ENCODE measurements at regions not wholly inside any gene's neighbourhood (a gene's known extent, or its start where the extent isn't known, plus 50 kb on each side); places are given as distances from the start of the nearest gene placed in this dataset.

DNA sequence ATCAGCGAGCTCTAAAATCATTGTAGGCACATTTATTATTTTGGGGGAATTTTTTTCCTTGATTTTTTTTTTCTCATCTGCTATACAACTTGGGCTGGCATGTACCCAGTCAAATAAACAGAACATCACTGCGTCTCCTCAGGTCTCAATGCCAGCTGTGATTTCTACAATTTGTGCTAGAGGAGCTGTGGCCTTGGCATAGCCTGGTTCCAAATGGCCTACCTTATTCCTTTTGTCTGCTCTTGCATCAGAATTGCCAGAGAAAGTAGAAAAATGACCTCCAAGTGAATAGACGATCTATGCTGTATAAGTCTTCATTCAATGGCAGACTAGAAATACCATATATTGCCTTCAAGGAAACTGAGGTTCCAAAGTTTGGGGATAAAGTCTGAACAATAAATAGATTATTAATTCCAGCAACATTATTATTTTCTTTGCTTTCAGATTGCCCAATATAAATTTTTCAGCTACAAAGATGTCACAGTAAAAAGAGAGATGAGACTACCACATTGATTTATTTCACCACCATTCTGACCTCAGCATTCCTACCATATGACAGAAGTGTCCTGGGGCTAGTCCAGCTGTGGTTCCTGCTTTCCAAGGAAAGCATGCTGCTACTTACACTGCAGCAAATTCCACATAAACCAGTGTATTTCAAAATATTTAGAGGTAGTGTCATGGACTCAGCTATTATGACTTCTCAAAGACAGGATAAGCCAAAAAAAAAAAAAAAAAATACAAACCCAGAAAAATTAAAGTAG is 493.9 kb upstream of the ZNF385D start:
- TF ChIP-seq, protein P1, sequence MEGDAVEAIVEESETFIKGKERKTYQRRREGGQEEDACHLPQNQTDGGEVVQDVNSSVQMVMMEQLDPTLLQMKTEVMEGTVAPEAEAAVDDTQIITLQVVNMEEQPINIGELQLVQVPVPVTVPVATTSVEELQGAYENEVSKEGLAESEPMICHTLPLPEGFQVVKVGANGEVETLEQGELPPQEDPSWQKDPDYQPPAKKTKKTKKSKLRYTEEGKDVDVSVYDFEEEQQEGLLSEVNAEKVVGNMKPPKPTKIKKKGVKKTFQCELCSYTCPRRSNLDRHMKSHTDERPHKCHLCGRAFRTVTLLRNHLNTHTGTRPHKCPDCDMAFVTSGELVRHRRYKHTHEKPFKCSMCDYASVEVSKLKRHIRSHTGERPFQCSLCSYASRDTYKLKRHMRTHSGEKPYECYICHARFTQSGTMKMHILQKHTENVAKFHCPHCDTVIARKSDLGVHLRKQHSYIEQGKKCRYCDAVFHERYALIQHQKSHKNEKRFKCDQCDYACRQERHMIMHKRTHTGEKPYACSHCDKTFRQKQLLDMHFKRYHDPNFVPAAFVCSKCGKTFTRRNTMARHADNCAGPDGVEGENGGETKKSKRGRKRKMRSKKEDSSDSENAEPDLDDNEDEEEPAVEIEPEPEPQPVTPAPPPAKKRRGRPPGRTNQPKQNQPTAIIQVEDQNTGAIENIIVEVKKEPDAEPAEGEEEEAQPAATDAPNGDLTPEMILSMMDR (IDR thresholded peaks at IDR 0.05), result no peak
- TF ChIP-seq POLR2AphosphoS5 (IDR thresholded peaks at IDR 0.05; ENCODE audit: low read depth, low read length), result no peak
- TF ChIP-seq, protein P2, sequence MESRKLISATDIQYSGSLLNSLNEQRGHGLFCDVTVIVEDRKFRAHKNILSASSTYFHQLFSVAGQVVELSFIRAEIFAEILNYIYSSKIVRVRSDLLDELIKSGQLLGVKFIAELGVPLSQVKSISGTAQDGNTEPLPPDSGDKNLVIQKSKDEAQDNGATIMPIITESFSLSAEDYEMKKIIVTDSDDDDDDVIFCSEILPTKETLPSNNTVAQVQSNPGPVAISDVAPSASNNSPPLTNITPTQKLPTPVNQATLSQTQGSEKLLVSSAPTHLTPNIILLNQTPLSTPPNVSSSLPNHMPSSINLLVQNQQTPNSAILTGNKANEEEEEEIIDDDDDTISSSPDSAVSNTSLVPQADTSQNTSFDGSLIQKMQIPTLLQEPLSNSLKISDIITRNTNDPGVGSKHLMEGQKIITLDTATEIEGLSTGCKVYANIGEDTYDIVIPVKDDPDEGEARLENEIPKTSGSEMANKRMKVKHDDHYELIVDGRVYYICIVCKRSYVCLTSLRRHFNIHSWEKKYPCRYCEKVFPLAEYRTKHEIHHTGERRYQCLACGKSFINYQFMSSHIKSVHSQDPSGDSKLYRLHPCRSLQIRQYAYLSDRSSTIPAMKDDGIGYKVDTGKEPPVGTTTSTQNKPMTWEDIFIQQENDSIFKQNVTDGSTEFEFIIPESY (IDR thresholded peaks at IDR 0.05; ENCODE audit: borderline replicate concordance, low read depth), result no peak

Measured in SK-N-SH (cell line).